RWPE2 (cell line): ENCODE measurements at regions not wholly inside any gene's neighbourhood (a gene's known extent, or its start where the extent isn't known, plus 50 kb on each side); places are given as distances from the start of the nearest gene placed in this dataset.

Source experiments
- ATAC-seq: fragments of 200-7000 bp; cut with Tn5 transposase; 3 replicates; pipeline ENCODE4 v1.9.1; 2021; ENCODE audit warnings: low read depth
- DNase-seq: peaks from one replicate; pipeline ENCODE4 v3.0.0-alpha.2; 2020; ENCODE audit warnings: low spot score
- H3K27ac ChIP-seq: fragments of 450-650 bp; 2 replicates; pipeline ENCODE4 v1.5.1; 2017; ENCODE audit warnings: mild to moderate bottlenecking; ENCODE audit not compliant: poor library complexity, severe bottlenecking
- H3K27me3 ChIP-seq: fragments of 250-450 bp; sonication (Bioruptor Pico); 2 replicates; pipeline ENCODE4 v1.5.1; 2021; ENCODE audit warnings: mild to moderate bottlenecking, moderate library complexity; ENCODE audit not compliant: insufficient read depth, poor library complexity, severe bottlenecking
- H3K36me3 ChIP-seq: fragments of 250-450 bp; sonication (Bioruptor Pico); 2 replicates; pipeline ENCODE4 v1.5.1; 2020; ENCODE audit warnings: low read depth, mild to moderate bottlenecking, moderate library complexity
- H3K4me1 ChIP-seq: fragments of 250-450 bp; sonication (Bioruptor Pico); 2 replicates; pipeline ENCODE4 v1.5.1; 2021; ENCODE audit warnings: mild to moderate bottlenecking, moderate library complexity; ENCODE audit not compliant: insufficient read depth, poor library complexity, severe bottlenecking
- H3K4me3 ChIP-seq: fragments of 250-450 bp; sonication (Bioruptor Pico); 2 replicates; pipeline ENCODE4 v1.5.1; 2021; ENCODE audit warnings: mild to moderate bottlenecking, moderate library complexity; ENCODE audit not compliant: severe bottlenecking
- H3K9me3 ChIP-seq: fragments of 250-450 bp; sonication (Bioruptor Pico); 2 replicates; pipeline ENCODE4 v1.5.1; 2021; ENCODE audit warnings: mild to moderate bottlenecking, moderate library complexity; ENCODE audit not compliant: severe bottlenecking
- TF ChIP-seq, protein P1 (sequence below): fragments of 450-650 bp; IDR thresholded peaks from one replicate; pipeline ENCODE4 v1.5.1; 2017; ENCODE audit warnings: mild to moderate bottlenecking, moderate library complexity; ENCODE audit not compliant: poor library complexity, severe bottlenecking

DNA sequence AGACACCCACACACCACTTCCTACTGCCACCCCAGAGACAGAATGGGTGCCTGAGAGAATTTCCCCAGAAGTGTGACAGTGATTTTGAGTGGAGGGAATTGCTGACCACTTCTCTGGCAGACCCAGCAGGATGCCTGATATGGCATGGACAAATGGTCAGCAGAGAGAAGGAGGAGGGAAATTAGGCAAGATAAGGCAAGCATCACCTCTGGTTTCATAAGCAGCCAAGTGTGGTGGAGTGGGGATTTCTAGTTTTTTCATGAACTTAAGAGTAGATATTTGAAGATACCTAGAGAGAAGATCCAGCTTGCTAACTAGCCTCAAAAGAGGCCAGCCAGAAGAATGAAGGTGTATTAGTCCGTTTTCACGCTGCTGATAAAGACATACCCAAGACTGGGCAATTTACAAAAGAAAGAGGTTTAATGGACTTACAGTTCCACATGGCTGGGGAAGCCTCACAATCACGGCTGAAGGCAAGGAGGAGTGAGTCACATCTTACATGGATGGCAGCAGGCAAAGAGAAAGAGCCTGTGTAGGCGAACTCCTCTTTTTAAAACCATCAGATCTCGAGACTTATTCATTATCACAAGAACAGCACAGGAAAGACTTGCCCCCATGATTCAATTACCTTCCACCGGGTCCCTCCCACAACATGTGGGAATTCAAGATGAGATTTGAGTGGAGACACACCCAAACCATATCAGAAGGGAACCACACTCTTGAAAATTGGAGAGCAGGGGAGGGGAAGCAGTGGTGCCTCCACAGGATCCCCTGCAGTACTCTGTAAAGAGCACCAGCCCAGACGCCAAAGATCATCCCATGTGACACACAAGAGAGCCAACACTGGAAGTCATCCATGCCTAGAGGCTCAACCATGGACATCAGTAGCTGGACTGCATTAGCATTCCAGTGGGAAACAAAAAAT is 64.2 kb downstream of the RBM43 start:
- no peak overlapping the region for H3K4me3 ChIP-seq
- TF ChIP-seq, protein P1, sequence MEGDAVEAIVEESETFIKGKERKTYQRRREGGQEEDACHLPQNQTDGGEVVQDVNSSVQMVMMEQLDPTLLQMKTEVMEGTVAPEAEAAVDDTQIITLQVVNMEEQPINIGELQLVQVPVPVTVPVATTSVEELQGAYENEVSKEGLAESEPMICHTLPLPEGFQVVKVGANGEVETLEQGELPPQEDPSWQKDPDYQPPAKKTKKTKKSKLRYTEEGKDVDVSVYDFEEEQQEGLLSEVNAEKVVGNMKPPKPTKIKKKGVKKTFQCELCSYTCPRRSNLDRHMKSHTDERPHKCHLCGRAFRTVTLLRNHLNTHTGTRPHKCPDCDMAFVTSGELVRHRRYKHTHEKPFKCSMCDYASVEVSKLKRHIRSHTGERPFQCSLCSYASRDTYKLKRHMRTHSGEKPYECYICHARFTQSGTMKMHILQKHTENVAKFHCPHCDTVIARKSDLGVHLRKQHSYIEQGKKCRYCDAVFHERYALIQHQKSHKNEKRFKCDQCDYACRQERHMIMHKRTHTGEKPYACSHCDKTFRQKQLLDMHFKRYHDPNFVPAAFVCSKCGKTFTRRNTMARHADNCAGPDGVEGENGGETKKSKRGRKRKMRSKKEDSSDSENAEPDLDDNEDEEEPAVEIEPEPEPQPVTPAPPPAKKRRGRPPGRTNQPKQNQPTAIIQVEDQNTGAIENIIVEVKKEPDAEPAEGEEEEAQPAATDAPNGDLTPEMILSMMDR = no peak
- no peak for ATAC-seq
- H3K4me1 ChIP-seq = no peaks in the 10 kb centered on the region
- no peak for DNase-seq
- no peaks in the 10 kb centered on the region for H3K27me3 ChIP-seq
- no peaks in the 10 kb centered on the region for H3K9me3 ChIP-seq
- H3K27ac ChIP-seq = no peak overlapping the region
- no peaks in the 10 kb centered on the region for H3K36me3 ChIP-seq

DNA sequence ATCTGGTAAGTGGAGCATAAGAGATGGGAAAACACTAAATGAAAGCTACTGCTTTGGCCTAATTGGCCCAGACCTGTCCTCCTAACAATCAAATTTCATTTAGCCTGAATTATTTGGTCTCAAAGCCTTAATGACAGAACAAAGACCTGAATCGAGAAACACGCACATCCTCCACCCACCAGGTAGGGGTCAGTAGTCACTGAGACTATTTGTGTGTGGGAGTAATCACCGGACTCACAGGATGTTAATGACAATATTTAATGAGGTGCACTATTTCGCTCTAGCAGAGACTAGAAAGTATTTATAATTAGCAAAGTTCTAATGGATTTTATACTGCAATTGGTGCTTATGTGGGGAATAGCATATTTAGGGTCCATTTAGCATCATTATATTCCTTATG is 68.1 kb downstream of the RBM43 start:
- H3K4me3 ChIP-seq = no peak overlapping the region
- H3K36me3 ChIP-seq = no peaks in the 10 kb centered on the region
- no peak for DNase-seq
- H3K9me3 ChIP-seq = no peaks in the 10 kb centered on the region
- H3K4me1 ChIP-seq = no peaks in the 10 kb centered on the region
- no peak for ATAC-seq
- no peaks in the 10 kb centered on the region for H3K27me3 ChIP-seq
- TF ChIP-seq, protein P1 = no peak
- no peak overlapping the region for H3K27ac ChIP-seq

DNA sequence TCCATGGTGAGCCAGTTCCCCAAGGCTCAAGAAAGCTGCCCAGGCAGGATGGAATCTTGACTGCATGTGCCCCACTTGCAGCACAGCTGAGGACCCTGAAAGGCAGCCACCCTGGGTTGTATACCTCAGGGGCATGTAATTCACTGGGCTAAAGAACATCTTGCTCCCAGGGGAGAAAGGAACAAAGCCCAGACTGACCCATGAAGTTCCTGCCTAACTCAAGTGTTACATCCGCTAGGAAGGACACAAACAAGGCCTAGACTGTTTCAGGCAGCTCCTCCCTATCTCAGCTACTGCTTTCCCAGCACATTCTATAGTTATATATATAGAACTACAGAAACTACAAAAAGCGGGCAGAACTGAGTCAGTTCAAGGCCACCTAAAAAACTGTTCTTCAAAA is 69.0 kb downstream of the RBM43 start:
- TF ChIP-seq, protein P1 = no peak
- Histone ChIP-seq H3K4me1 (no peaks in the 10 kb centered on the region), H3K36me3 (no peaks in the 10 kb centered on the region), H3K9me3 (no peaks in the 10 kb centered on the region), H3K27me3 (no peaks in the 10 kb centered on the region), H3K27ac (no peak overlapping the region), H3K4me3 (no peak overlapping the region)
- DNase-seq = no peak
- no peak for ATAC-seq

DNA sequence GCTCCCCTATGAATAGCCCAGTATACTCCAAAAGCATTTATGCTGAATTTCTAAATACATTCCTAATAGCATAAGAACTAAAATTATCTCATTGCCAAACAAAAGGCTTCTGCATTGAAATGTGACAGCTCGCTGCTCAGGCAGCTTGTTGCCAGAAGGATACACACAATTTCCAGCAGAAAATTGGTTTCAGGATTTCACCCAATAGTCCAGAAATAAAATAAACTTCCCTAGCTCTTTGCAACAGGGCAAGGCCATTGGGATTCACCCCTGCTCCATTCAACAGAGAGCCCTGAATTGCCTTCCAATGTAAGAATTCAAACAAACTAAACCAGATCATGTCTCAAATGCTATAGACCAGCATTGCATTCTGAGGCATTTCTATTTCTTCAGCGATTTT is 70.7 kb downstream of the RBM43 start:
- ATAC-seq (no peak), DNase-seq (no peak)
- Histone ChIP-seq H3K36me3 (no peaks in the 10 kb centered on the region), H3K4me1 (no peaks in the 10 kb centered on the region), H3K27ac (no peak overlapping the region), H3K9me3 (no peaks in the 10 kb centered on the region), H3K27me3 (no peaks in the 10 kb centered on the region), H3K4me3 (no peak overlapping the region)
- TF ChIP-seq, protein P1 = no peak

DNA sequence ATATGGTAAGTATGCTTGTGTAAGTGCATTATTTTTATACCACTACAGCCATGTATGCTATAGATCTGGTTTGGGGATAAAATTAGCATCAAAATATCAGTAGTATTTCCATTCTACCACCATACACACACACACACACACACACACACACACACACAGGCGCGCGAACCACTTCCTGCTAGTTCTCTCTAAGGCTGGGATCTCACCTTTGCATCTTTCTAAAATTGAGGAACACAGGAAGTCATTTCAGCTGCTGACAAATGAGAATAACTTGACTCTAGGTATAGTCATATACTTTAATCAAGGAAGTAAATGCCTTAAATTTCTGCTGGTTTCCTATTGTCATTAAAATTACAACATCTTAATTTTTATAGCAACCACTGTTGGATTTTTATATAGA is 72.5 kb downstream of the RBM43 start:
- TF ChIP-seq, protein P1 = no peak
- no peak overlapping the region for H3K27ac ChIP-seq
- no peaks in the 10 kb centered on the region for H3K9me3 ChIP-seq
- H3K4me1 ChIP-seq = no peaks in the 10 kb centered on the region
- H3K36me3 ChIP-seq = no peaks in the 10 kb centered on the region
- no peak for DNase-seq
- no peak for ATAC-seq
- no peak overlapping the region for H3K4me3 ChIP-seq
- no peaks in the 10 kb centered on the region for H3K27me3 ChIP-seq
